SK-N-SH treated with all-trans-retinoic acid at 6 μM for 48 hours (cell line): ENCODE measurements at regions not wholly inside any gene's neighbourhood (a gene's known extent, or its start where the extent isn't known, plus 50 kb on each side); places are given as distances from the start of the nearest gene placed in this dataset.

Experiments used
- ATAC-seq: fragments of 200-7000 bp; cut with Tn5 transposase; 3 replicates; pipeline ENCODE4 v1.9.1; 2020; ENCODE audit warnings: mild to moderate bottlenecking, moderate library complexity
- ARNTL ChIP-seq: fragments of 450-650 bp; formaldehyde crosslinking; IDR thresholded peaks from 2 replicates; pipeline ENCODE4 v1.5.0; 2020; ENCODE audit warnings: low read depth, mild to moderate bottlenecking, moderate library complexity, borderline replicate concordance
- BACH2 ChIP-seq: fragments of 250-450 bp; sonication (Bioruptor Pico); IDR thresholded peaks from 2 replicates; pipeline ENCODE4 v1.9.0; 2021; ENCODE audit warnings: mild to moderate bottlenecking, borderline replicate concordance
- CSDC2 ChIP-seq: fragments of 250-450 bp; sonication (Bioruptor Pico); IDR thresholded peaks from 2 replicates; pipeline ENCODE4 v1.5.0; 2020; ENCODE audit warnings: mild to moderate bottlenecking, moderate library complexity
- ESRRG ChIP-seq: fragments of 250-450 bp; sonication (Bioruptor Pico); IDR thresholded peaks from 2 replicates; pipeline ENCODE4 v1.6.1; 2021; ENCODE audit warnings: mild to moderate bottlenecking
- ISL1 ChIP-seq: fragments of 250-450 bp; sonication (Bioruptor Pico); IDR thresholded peaks from 2 replicates; pipeline ENCODE4 v2.1.2; 2022; ENCODE audit warnings: mild to moderate bottlenecking, moderate library complexity
- OSR1 ChIP-seq: fragments of 250-450 bp; sonication (Bioruptor Pico); IDR thresholded peaks from 2 replicates; pipeline ENCODE4 v1.8.0; 2022; ENCODE audit warnings: moderate library complexity, mild to moderate bottlenecking, inconsistent platforms
- PPARA ChIP-seq: fragments of 250-450 bp; sonication (Bioruptor Pico); IDR thresholded peaks from 2 replicates; pipeline ENCODE4 v1.5.0; 2020; ENCODE audit warnings: mild to moderate bottlenecking, borderline replicate concordance
- RARB ChIP-seq: fragments of 250-450 bp; sonication (Bioruptor Pico); IDR thresholded peaks from 2 replicates; pipeline ENCODE4 v1.8.0; 2021; ENCODE audit warnings: mild to moderate bottlenecking, moderate library complexity
- SNAI2 ChIP-seq: fragments of 250-450 bp; sonication (Bioruptor Pico); IDR thresholded peaks from 2 replicates; pipeline ENCODE4 v1.5.0; 2020; ENCODE audit warnings: mild to moderate bottlenecking, moderate library complexity
- TCF4 ChIP-seq: fragments of 250-450 bp; sonication (Bioruptor Pico); IDR thresholded peaks from 2 replicates; pipeline ENCODE4 v1.8.0; 2021; ENCODE audit warnings: mild to moderate bottlenecking, moderate library complexity, borderline replicate concordance
- TOX ChIP-seq: fragments of 250-450 bp; sonication (Bioruptor Pico); IDR thresholded peaks from 2 replicates; pipeline ENCODE4 v1.8.0; 2021; ENCODE audit warnings: mild to moderate bottlenecking, moderate library complexity, borderline replicate concordance
- ZC3H10 ChIP-seq: fragments of 250-450 bp; sonication (Bioruptor Pico); IDR thresholded peaks from 2 replicates; pipeline ENCODE4 v1.5.1; 2021; ENCODE audit warnings: mild to moderate bottlenecking, moderate library complexity
- ZFP3 ChIP-seq: fragments of 250-450 bp; sonication (Bioruptor Pico); IDR thresholded peaks from 2 replicates; pipeline ENCODE4 v1.5.0; 2020; ENCODE audit warnings: mild to moderate bottlenecking, moderate library complexity
- ZFP30 ChIP-seq: fragments of 450-650 bp; formaldehyde crosslinking; IDR thresholded peaks from 2 replicates; pipeline ENCODE4 v1.5.0; 2022; ENCODE audit warnings: mild to moderate bottlenecking, moderate library complexity
- ZNF565 ChIP-seq: fragments of 450-650 bp; formaldehyde crosslinking; conservative IDR thresholded peaks from 2 replicates; pipeline ENCODE4 v1.5.0; 2020; ENCODE audit warnings: low read depth, mild to moderate bottlenecking, moderate library complexity
- ZNF70 ChIP-seq: fragments of 450-650 bp; formaldehyde crosslinking; IDR thresholded peaks from 2 replicates; pipeline ENCODE4 v1.5.0; 2020; ENCODE audit warnings: mild to moderate bottlenecking, moderate library complexity
- ZNF8 ChIP-seq: fragments of 450-650 bp; formaldehyde crosslinking; IDR thresholded peaks from 2 replicates; pipeline ENCODE4 v1.5.0; 2020; ENCODE audit warnings: mild to moderate bottlenecking, moderate library complexity
- TF ChIP-seq, protein P1 (sequence below): fragments of 250-450 bp; sonication (Bioruptor Pico); IDR thresholded peaks from 2 replicates; pipeline ENCODE4 v1.5.1; 2020; ENCODE audit warnings: low read depth, mild to moderate bottlenecking, moderate library complexity
- TF ChIP-seq, protein P2 (sequence below): fragments of 250-450 bp; sonication (Bioruptor Pico); IDR thresholded peaks from 2 replicates; pipeline ENCODE4 v1.8.0; 2021; ENCODE audit warnings: low read depth, mild to moderate bottlenecking, moderate library complexity, borderline replicate concordance
- TF ChIP-seq, protein P3 (sequence below): fragments of 250-450 bp; sonication (Bioruptor Pico); IDR thresholded peaks from 2 replicates; pipeline ENCODE4 v1.5.1; 2021; ENCODE audit warnings: mild to moderate bottlenecking, moderate library complexity
- TF ChIP-seq, protein P4 (sequence below): fragments of 250-450 bp; sonication (Bioruptor Pico); IDR thresholded peaks from 2 replicates; pipeline ENCODE4 v1.8.0; 2020; ENCODE audit warnings: mild to moderate bottlenecking, moderate library complexity, borderline replicate concordance

DNA sequence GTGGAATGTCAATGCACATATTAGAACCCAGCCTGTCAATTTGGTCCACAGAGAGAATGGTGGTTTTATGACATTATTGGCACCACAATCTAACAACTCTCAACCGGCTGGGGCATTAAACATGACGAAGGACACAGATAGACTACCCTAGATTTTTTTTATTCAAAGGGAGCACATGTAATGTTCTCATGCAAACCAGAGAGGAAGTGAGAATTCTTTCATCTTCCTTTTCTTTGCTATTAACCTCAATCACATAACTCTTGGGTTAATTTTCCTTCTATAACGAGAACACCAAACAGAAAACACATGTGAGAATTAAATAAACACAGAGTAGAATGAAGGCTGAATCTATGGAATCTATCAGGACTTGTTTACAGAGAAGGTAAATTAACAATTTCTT, 94.9 kb upstream of the TNC start:
- no peak for TF ChIP-seq SNAI2 (CRISPR knock-in tag)
- TF ChIP-seq, all 23 proteins: peak for 0
- ATAC-seq, result no peak

DNA sequence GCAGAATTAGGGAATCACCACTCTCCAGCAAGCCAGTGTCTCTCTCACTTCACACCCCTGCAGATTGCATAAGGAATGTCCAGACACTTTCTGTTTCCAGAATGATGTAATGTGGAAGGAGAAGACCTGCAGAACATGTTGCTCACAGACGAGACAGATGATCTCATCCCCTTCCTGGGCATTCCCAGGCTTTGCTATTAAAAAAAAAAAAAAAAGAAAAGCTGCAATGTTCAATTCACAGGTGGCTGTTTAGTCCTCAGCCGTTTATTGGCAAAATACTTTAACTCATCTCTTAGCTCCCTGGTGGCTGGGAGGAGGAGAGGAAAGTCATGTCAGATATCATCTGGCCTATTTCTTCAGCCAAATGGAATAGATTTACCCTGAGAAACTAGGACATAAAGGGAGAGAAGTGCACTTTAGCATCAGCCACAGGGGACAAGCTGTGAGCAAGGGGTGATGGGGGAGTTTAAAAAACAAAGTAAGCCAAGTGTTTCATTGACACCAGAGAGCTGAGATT, 95.9 kb upstream of the TNC start:
- TF ChIP-seq ISL1 (CRISPR knock-in tag) (peak; percentile 58), ZFP30 (no peak)
- TF ChIP-seq, protein P1, sequence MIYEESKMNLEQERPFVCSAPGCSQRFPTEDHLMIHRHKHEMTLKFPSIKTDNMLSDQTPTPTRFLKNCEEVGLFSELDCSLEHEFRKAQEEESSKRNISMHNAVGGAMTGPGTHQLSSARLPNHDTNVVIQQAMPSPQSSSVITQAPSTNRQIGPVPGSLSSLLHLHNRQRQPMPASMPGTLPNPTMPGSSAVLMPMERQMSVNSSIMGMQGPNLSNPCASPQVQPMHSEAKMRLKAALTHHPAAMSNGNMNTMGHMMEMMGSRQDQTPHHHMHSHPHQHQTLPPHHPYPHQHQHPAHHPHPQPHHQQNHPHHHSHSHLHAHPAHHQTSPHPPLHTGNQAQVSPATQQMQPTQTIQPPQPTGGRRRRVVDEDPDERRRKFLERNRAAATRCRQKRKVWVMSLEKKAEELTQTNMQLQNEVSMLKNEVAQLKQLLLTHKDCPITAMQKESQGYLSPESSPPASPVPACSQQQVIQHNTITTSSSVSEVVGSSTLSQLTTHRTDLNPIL (CRISPR knock-in tag), result peak; percentile 80; the same call in 1 of the 2 replicates
- TF ChIP-seq, all 23 proteins: peak for 2
- ATAC-seq, result peak; percentile 64

DNA sequence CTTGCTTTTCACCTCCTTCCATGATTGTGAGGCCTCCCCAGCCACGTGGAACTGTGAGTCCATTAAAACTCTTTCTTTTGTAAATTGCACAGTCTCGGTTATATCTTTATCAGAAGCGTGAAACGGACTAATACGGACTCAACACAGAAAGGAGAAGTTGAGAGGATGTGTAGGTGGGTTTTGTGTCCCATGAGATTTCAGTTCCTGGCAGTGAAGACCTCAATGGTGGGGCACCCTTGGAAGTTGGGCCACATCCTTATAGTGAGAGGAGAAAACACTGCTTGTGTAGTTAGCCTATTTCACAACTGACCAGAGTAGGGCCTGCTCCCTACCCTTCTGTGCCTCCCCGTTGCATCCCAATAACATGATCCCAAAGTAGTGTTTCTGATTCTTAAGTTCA, 98.9 kb upstream of the TNC start:
- TF ChIP-seq ZNF70 (CRISPR knock-in tag), result no peak
- no peak for TF ChIP-seq RARB (CRISPR knock-in tag)
- no peak for TF ChIP-seq OSR1
- TF ChIP-seq PPARA (CRISPR knock-in tag), result no peak
- TF ChIP-seq, protein P1 (CRISPR knock-in tag), result no peak
- TF ChIP-seq, protein P2, sequence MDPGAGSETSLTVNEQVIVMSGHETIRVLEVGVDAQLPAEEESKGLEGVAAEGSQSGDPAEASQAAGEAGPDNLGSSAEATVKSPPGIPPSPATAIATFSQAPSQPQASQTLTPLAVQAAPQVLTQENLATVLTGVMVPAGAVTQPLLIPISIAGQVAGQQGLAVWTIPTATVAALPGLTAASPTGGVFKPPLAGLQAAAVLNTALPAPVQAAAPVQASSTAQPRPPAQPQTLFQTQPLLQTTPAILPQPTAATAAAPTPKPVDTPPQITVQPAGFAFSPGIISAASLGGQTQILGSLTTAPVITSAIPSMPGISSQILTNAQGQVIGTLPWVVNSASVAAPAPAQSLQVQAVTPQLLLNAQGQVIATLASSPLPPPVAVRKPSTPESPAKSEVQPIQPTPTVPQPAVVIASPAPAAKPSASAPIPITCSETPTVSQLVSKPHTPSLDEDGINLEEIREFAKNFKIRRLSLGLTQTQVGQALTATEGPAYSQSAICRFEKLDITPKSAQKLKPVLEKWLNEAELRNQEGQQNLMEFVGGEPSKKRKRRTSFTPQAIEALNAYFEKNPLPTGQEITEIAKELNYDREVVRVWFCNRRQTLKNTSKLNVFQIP (CRISPR knock-in tag), result no peak
- no peak for TF ChIP-seq ZC3H10 (CRISPR knock-in tag)
- TF ChIP-seq SNAI2 (CRISPR knock-in tag), result no peak
- ATAC-seq, result no peak

DNA sequence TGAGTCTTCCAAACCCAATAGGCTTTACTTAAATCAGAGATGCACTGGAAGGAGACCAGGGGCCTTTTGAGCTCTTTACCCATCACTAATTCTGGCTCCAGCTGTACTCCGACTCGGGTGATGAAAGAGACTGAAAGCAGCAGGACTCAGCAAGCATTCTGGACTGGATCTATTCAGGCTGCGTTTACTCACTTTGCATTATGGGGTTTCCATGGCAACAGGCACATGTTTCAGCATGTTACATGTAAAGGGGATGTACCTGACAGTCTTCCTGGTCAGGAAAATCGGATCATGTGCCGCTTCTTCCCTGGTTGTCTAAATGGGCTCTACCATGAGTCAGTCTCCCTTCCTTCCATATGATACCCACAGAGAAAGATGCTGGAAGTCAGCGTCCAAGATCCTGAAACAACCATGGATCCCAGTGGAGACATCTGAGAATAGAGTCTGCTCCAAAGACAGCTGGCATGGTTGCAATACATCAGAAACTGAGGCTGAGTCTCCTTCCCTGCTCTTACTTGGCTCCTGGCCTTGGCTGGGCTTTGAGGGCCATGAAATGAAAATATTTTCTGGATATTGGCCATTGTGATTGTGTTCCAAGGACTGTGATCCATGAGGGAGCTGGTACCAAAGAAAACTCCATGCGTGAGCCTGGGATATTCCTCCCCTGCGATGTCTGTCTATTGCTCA, 102.5 kb upstream of the TNC start:
- TF ChIP-seq RARB (CRISPR knock-in tag) (no peak), ZNF70 (CRISPR knock-in tag) (no peak), ZNF565 (CRISPR knock-in tag) (no peak), OSR1 (no peak)
- TF ChIP-seq, protein P2 (CRISPR knock-in tag), result no peak
- no peak for ATAC-seq

DNA sequence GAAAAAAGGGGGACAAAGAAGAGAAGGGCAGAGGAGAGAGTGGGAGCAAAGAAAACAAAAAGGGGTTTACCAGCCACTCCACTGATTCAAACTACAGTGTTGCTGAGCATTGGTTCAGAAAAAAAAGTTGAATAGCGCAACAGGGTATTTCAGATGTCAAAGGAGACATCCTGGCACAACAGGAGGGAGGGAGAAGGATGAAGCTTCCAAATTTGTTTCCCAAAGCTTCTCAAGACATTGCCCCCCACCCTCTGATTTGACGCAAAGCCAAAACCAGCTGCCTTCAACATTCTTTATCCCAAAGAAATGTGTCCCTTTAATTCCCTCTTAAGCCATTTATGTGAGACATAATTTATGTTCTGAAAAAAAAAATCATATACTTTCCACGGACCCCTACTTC, 105.5 kb upstream of the TNC start:
- TF ChIP-seq ZC3H10 (CRISPR knock-in tag) (no peak), SNAI2 (CRISPR knock-in tag) (no peak), ARNTL (CRISPR knock-in tag) (no peak), TOX (CRISPR knock-in tag) (no peak), BACH2 (CRISPR knock-in tag) (no peak), ZNF565 (CRISPR knock-in tag) (no peak), ZFP3 (CRISPR knock-in tag) (no peak), ZNF70 (CRISPR knock-in tag) (no peak), ESRRG (CRISPR knock-in tag) (no peak), TCF4 (no peak), CSDC2 (CRISPR knock-in tag) (no peak), PPARA (CRISPR knock-in tag) (no peak), ZNF8 (CRISPR knock-in tag) (no peak)
- TF ChIP-seq, protein P1 (CRISPR knock-in tag), result no peak
- TF ChIP-seq, protein P3, sequence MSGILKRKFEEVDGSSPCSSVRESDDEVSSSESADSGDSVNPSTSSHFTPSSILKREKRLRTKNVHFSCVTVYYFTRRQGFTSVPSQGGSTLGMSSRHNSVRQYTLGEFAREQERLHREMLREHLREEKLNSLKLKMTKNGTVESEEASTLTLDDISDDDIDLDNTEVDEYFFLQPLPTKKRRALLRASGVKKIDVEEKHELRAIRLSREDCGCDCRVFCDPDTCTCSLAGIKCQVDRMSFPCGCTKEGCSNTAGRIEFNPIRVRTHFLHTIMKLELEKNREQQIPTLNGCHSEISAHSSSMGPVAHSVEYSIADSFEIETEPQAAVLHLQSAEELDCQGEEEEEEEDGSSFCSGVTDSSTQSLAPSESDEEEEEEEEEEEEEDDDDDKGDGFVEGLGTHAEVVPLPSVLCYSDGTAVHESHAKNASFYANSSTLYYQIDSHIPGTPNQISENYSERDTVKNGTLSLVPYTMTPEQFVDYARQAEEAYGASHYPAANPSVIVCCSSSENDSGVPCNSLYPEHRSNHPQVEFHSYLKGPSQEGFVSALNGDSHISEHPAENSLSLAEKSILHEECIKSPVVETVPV (CRISPR knock-in tag), result no peak
- TF ChIP-seq, protein P4, sequence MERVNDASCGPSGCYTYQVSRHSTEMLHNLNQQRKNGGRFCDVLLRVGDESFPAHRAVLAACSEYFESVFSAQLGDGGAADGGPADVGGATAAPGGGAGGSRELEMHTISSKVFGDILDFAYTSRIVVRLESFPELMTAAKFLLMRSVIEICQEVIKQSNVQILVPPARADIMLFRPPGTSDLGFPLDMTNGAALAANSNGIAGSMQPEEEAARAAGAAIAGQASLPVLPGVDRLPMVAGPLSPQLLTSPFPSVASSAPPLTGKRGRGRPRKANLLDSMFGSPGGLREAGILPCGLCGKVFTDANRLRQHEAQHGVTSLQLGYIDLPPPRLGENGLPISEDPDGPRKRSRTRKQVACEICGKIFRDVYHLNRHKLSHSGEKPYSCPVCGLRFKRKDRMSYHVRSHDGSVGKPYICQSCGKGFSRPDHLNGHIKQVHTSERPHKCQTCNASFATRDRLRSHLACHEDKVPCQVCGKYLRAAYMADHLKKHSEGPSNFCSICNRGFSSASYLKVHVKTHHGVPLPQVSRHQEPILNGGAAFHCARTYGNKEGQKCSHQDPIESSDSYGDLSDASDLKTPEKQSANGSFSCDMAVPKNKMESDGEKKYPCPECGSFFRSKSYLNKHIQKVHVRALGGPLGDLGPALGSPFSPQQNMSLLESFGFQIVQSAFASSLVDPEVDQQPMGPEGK (CRISPR knock-in tag), result no peak
- no peak for ATAC-seq
